ENCODE measurements at regions not wholly inside any gene's neighbourhood (a gene's known extent, or its start where the extent isn't known, plus 50 kb on each side); places are given as distances from the start of the nearest gene placed in this dataset.

DNA sequence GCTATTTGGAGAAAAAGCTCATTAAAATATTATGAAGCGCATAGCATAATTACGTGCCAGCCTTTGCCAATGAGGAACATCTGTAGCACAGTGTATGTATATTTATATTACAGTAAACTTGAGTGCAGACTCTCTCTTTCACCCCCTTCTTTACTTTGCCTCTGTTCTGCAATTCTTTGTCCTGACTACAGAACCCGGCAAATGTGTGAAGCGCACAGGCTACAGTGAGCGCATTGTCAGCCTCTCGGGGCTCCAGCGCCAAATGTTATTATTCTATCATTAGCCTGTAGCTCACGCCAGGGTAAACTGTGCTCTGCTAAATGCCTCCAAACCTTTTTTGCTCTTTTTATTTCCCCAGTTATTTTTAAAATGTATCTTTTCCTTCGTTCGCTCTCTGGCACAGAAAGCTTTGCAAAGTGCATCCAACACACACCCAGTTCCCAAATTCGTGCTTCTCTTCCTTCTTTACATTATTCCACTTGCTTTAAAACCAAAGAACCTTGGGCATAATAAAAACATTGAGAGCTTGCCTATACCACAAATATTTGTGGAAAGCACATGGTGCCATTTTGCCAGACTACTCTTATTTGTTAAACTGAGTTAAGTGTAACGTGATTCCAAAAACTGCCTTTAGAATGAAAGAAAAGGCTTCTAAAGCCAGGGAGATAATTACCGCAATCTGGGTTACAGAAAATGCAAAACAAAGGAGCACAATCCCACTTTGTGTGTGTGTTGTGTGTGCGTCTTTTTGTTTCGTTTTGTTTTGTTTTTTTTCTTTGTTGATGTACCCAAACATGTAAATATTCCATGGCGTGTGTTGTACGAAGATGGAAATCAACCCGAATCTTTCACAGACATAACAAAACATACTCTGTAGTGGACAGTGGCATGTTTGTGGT lies 164.1 kb upstream of the MPDZ start:
- H3K4me3 ChIP-seq = no peak overlapping the region
- H3K27me3 ChIP-seq (ENCODE audit: control insufficient read depth in 3 of 3, insufficient read depth in 3 of 3, low read length in 2 of 3) = no peaks in the 10 kb centered on the region
- TF ChIP-seq, protein P1, sequence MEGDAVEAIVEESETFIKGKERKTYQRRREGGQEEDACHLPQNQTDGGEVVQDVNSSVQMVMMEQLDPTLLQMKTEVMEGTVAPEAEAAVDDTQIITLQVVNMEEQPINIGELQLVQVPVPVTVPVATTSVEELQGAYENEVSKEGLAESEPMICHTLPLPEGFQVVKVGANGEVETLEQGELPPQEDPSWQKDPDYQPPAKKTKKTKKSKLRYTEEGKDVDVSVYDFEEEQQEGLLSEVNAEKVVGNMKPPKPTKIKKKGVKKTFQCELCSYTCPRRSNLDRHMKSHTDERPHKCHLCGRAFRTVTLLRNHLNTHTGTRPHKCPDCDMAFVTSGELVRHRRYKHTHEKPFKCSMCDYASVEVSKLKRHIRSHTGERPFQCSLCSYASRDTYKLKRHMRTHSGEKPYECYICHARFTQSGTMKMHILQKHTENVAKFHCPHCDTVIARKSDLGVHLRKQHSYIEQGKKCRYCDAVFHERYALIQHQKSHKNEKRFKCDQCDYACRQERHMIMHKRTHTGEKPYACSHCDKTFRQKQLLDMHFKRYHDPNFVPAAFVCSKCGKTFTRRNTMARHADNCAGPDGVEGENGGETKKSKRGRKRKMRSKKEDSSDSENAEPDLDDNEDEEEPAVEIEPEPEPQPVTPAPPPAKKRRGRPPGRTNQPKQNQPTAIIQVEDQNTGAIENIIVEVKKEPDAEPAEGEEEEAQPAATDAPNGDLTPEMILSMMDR (IDR thresholded peaks at IDR 0.05; ENCODE audit: control extremely low read depth, extremely low read depth) = no peak
- no peaks in the 10 kb centered on the region for H3K9me3 ChIP-seq (ENCODE audit: control insufficient read depth in 4 of 4, insufficient read depth in 3 of 4, low read length in 3 of 4)
- ATAC-seq (ENCODE audit: insufficient read depth, low FRiP score) = no peak
- peak; percentile 28 to 69 (median 68) for DNase-seq
- no peaks in the 10 kb centered on the region for H3K36me3 ChIP-seq (ENCODE audit: control insufficient read depth in 4 of 4, insufficient read depth in 4 of 4, low read length in 4 of 4)
- WGBS, 2 donors = 82 to 88% methylated on average over 18 of the region's 18 CpGs
- peak overlapping the region in 1 of 2 donors; percentile 89 for H3K9ac ChIP-seq (ENCODE audit: insufficient read depth in 1 of 2, low read length in 2 of 2)
- peak overlapping the region in 1 of 2 donors; percentile 33 for H3K27ac ChIP-seq (ENCODE audit: low read depth in 1 of 2, low read length in 1 of 2)
- peaks cover 0 to 65% (median 9%) of the 10 kb centered on the region in 5 donors for H3K4me1 ChIP-seq (ENCODE audit: control insufficient read depth in 5 of 5, insufficient read depth in 5 of 5, low read length in 5 of 5)

DNA sequence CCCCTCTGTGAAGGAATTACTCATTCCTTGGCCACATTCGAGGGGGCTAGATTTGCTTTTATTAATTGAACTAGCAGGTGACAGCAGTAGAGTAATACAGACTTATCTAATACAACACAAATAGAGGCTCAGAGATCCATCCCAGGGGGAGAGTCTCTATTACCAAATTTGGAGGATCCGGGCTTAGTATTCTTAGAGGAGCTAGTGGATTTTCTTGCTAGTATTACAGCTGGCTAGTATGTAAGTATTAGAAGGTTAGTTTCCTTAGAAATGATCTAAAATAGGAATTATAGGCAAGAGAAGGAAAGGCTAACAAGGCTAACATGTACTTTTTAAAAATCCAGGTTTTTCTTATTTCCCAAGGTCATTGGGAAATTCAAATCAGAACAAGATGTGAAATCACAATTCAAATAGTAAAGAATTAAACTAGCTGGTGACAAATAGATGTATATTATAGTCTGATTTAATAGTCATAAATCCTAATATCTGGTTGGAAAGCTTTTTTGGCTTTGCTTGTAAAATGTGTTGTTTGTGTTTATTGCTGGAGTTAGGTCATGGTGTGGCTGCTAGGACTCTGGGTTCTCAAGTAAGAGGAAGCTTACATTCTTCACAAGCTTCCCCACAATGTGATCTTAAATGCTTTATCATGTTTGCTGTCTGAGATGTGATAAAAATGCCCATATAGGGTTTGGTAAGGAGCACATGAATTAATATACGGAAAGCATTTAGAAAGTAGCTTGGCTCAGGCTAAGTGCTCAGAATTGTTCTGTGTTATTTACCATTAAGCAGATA lies 160.4 kb upstream of the MPDZ start:
- H3K36me3 ChIP-seq (ENCODE audit: control insufficient read depth in 4 of 4, insufficient read depth in 4 of 4, low read length in 4 of 4) = no peaks in the 10 kb centered on the region

DNA sequence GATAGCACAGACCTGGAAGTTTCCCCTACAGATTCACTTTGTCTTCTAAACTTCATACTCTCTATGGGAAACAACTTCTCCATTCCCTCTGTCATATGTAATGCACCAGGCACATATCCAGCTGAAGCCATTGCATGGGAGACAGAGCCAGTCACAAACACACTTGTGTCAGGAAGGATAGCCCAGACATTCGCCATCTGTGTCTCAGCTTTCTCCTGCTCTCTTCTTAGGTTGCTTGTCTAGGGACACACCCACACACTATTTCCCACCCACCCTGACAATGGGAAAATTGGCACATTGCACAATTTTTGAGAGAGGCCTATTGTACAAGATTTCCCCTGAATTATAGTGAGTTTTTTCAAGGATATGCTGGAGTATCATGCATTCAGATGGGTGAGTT lies 158.4 kb upstream of the MPDZ start:
- no peaks in the 10 kb centered on the region for H3K36me3 ChIP-seq (ENCODE audit: control insufficient read depth in 4 of 4, insufficient read depth in 4 of 4, low read length in 4 of 4)

More for the DNA sequence above, 160.4 kb upstream of the MPDZ start:
- Histone ChIP-seq H3K9ac (ENCODE audit: insufficient read depth in 1 of 2, low read length in 2 of 2) (no peak overlapping the region), H3K4me1 (ENCODE audit: control insufficient read depth in 5 of 5, insufficient read depth in 5 of 5, low read length in 5 of 5) (peaks cover 0 to 38% (median 5%) of the 10 kb centered on the region in 5 donors), H3K27me3 (ENCODE audit: control insufficient read depth in 3 of 3, insufficient read depth in 3 of 3, low read length in 2 of 3) (no peaks in the 10 kb centered on the region), H3K9me3 (ENCODE audit: control insufficient read depth in 4 of 4, insufficient read depth in 3 of 4, low read length in 3 of 4) (no peaks in the 10 kb centered on the region), H3K4me3 (no peak overlapping the region), H3K27ac (ENCODE audit: low read depth in 1 of 2, low read length in 1 of 2) (no peak overlapping the region)
- WGBS, 2 donors = 89 to 96% methylated on average over 3 of the region's 3 CpGs
- TF ChIP-seq, protein P1 (IDR thresholded peaks at IDR 0.05; ENCODE audit: control extremely low read depth, extremely low read depth) = no peak
- ATAC-seq (ENCODE audit: insufficient read depth, low FRiP score) = no peak
- peak in 2 of 3 donors; percentile 41 to 56 for DNase-seq

More for the DNA sequence above, 158.4 kb upstream of the MPDZ start:
- TF ChIP-seq, protein P1 (IDR thresholded peaks at IDR 0.05; ENCODE audit: control extremely low read depth, extremely low read depth) = no peak
- H3K27ac ChIP-seq (ENCODE audit: low read depth in 1 of 2, low read length in 1 of 2) = no peak overlapping the region
- no peak overlapping the region for H3K4me3 ChIP-seq
- no peaks in the 10 kb centered on the region for H3K9me3 ChIP-seq (ENCODE audit: control insufficient read depth in 4 of 4, insufficient read depth in 3 of 4, low read length in 3 of 4)
- ATAC-seq (ENCODE audit: insufficient read depth, low FRiP score) = no peak
- 84 to 93% methylated on average over 1 of the region's 1 CpG for WGBS, 2 donors
- DNase-seq = no peak
- H3K9ac ChIP-seq (ENCODE audit: insufficient read depth in 1 of 2, low read length in 2 of 2) = no peak overlapping the region
- H3K27me3 ChIP-seq (ENCODE audit: control insufficient read depth in 3 of 3, insufficient read depth in 3 of 3, low read length in 2 of 3) = no peaks in the 10 kb centered on the region
- peaks cover 0 to 18% (median 2%) of the 10 kb centered on the region in 5 donors for H3K4me1 ChIP-seq (ENCODE audit: control insufficient read depth in 5 of 5, insufficient read depth in 5 of 5, low read length in 5 of 5)
